ENCODE measurements at regions not wholly inside any gene's neighbourhood (a gene's known extent, or its start where the extent isn't known, plus 50 kb on each side); places are given as distances from the start of the nearest gene placed in this dataset.

DNA sequence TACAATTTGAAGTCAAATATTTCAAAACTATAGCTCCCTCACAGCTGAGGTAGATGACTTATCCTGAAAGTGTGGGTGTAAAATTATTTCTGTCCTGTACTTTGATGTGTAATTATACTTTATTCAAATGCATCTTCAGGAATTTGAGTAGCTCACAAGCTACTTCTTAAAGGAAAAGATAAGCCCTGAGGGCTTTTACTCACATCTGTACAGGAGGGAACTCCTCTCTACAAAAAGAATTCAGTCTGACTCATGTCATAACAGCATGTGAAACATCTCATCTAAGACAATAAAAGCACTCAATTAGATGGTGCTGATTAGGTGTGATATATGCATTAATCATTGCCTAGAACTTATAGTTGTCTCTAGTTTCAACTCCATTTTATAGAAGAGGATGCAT is 452.0 kb downstream of the PRKD1 start:
- TF ChIP-seq CBFA2T2 (conservative IDR thresholded peaks at IDR 0.05) (no peak), ZNF561 (CRISPR knock-in tag; conservative IDR thresholded peaks at IDR 0.05) (no peak), TBL1XR1 (IDR thresholded peaks at IDR 0.05; ENCODE audit: low read length in 2 of 2) (no peak), ZSCAN29 (IDR thresholded peaks at IDR 0.05) (no peak)
